ENCODE measurements at regions not wholly inside any gene's neighbourhood (a gene's known extent, or its start where the extent isn't known, plus 50 kb on each side); places are given as distances from the start of the nearest gene placed in this dataset.

- H3K4me3 ChIP-seq = no peak overlapping the region
- in situ Hi-C loops (cut with MboI) = no loop called here
- ChIA-PET POLR2A (no interaction called here), CTCF (interaction anchor here (1.5 kb wide), 1 partner anchor 15 kb away, joined by 3 read pairs; no protein-coding TSS in a partner anchor), SMC1A (ENCODE audit: uncharacterized antibody, unreplicated experiment) (no interaction called here), RAD21 (ENCODE audit: unreplicated experiment) (no interaction called here)
- intact Hi-C loops (cut with micrococcal nuclease; ENCODE audit: unreplicated experiment) = no loop called here
- no peak overlapping the region for H3K27ac ChIP-seq (ENCODE audit: control insufficient read depth, insufficient read depth)
- 80% methylated on average over 2 of the region's 2 CpGs for WGBS (ENCODE audit: insufficient coverage, insufficient replicate concordance, low lambda C conversion rate, missing lambda C conversion rate)
- H3K9me3 ChIP-seq (replicated peaks; ENCODE audit: control insufficient read depth, insufficient read depth, low read length) = no peaks in the 10 kb centered on the region
- no peaks in the 10 kb centered on the region for H3K36me3 ChIP-seq (ENCODE audit: control insufficient read depth in 2 of 2, insufficient read depth in 2 of 2, low read length in 1 of 2)
- H2AFZ ChIP-seq (ENCODE audit: control insufficient read depth, low read depth, low read length) = no peak overlapping the region
- ATAC-seq (no peak), FAIRE-seq (no peak), DNase-seq (ENCODE audit: low read depth, low spot score) (no peak)
- H3K4me1 ChIP-seq (ENCODE audit: control insufficient read depth, insufficient read depth, low read length) = no peaks in the 10 kb centered on the region
- no peak overlapping the region for H3K4me2 ChIP-seq (ENCODE audit: control insufficient read depth, insufficient read depth)
- no peaks in the 10 kb centered on the region for H3K27me3 ChIP-seq (replicated peaks in 1 of 2; ENCODE audit: control insufficient read depth in 2 of 2, insufficient read depth in 2 of 2, low read length in 1 of 2)
- H3K79me2 ChIP-seq (ENCODE audit: control insufficient read depth, insufficient read depth, low read length) = no peaks in the 10 kb centered on the region
- H4K20me1 ChIP-seq (ENCODE audit: control insufficient read depth, insufficient read depth) = no peaks in the 10 kb centered on the region
- H3K9ac ChIP-seq (ENCODE audit: control insufficient read depth, insufficient read depth, low read length) = no peak overlapping the region
- TF ChIP-seq SREBF2 (IDR thresholded peaks at IDR 0.05; ENCODE audit: low read length) (no peak), CREM (IDR thresholded peaks at IDR 0.05; ENCODE audit: low read depth) (no peak), YBX1 (IDR thresholded peaks at IDR 0.05) (no peak), ATF2 (IDR thresholded peaks at IDR 0.05; ENCODE audit: low read length) (no peak), NFYA (IDR thresholded peaks at IDR 0.05; ENCODE audit: borderline replicate concordance, low read depth, low read length) (no peak), MTA3 (IDR thresholded peaks at IDR 0.05; ENCODE audit: borderline replicate concordance, low read length) (no peak), NR2C1 (IDR thresholded peaks at IDR 0.05) (no peak), RAD21 (IDR thresholded peaks at IDR 0.05; ENCODE audit: insufficient read depth, low read depth, low read length) (no peak), RFX5 (IDR thresholded peaks at IDR 0.05; ENCODE audit: low read depth, low read length) (no peak), NFXL1 (IDR thresholded peaks at IDR 0.05; ENCODE audit: borderline replicate concordance) (no peak), CUX1 (IDR thresholded peaks at IDR 0.05; ENCODE audit: insufficient replicate concordance, low read depth, low read length) (no peak), TCF3 (IDR thresholded peaks at IDR 0.05; ENCODE audit: borderline replicate concordance, insufficient read depth, low read depth, low read length) (no peak), MLLT1 (IDR thresholded peaks at IDR 0.05) (no peak), RCOR1 (conservative IDR thresholded peaks at IDR 0.05; ENCODE audit: low read depth, low read length) (no peak)
- BruUV-seq (replicated peaks) = no TSS peak
Observed at GRCh38 chr1:83114136-83114834, 884.6 kb downstream of the TTLL7 start.
